ENCODE measurements at regions not wholly inside any gene's neighbourhood (a gene's known extent, or its start where the extent isn't known, plus 50 kb on each side); places are given as distances from the start of the nearest gene placed in this dataset.

DNA sequence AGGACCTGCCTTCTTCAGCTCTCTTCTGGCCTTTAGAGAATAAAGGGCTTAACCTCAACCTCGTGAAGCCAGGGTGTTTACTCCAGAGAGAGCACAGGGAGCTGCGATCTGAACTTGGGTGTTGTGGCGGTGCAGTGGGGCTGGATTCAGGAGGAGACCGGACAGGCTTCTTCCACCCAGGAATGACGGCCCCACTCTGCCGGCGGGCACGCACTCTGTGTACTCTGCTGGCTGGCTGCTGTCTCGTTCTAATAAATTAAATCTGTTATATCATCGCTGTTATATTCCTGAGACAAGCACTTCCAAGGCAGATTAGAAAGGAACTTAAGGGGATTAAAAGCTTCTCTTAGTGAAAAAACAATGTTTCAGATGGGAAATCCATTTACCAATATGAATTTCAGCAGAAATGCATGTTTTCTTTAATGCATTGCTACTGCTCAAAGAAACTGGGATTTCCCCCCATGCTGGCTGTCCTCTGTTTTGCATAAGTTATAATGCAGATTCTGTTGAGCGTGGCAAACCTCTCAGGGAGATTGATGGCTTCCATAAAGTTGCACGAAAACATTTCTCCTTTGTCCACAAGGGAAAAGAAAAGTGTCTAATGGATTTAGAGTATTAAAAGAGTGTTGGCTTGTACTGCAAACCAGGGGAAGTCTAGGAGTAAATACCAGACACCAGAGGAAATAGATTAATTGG, 168.6 kb upstream of the IRX3 start:
- TF ChIP-seq EP300 (IDR thresholded peaks at IDR 0.05) (no peak), POLR2A (IDR thresholded peaks at IDR 0.05) (no peak)
- TF ChIP-seq, protein P1, sequence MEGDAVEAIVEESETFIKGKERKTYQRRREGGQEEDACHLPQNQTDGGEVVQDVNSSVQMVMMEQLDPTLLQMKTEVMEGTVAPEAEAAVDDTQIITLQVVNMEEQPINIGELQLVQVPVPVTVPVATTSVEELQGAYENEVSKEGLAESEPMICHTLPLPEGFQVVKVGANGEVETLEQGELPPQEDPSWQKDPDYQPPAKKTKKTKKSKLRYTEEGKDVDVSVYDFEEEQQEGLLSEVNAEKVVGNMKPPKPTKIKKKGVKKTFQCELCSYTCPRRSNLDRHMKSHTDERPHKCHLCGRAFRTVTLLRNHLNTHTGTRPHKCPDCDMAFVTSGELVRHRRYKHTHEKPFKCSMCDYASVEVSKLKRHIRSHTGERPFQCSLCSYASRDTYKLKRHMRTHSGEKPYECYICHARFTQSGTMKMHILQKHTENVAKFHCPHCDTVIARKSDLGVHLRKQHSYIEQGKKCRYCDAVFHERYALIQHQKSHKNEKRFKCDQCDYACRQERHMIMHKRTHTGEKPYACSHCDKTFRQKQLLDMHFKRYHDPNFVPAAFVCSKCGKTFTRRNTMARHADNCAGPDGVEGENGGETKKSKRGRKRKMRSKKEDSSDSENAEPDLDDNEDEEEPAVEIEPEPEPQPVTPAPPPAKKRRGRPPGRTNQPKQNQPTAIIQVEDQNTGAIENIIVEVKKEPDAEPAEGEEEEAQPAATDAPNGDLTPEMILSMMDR (IDR thresholded peaks at IDR 0.05), result no peak
- WGBS, 2 donors, result 49 to 66% methylated on average over 12 of the region's 12 CpGs
- Histone ChIP-seq H3K36me3 (no peaks in the 10 kb centered on the region), H3K27ac (no peak overlapping the region), H3K4me1 (peaks cover 0 to 3% (median 0%) of the 10 kb centered on the region in 4 donors), H3K27me3 (peaks cover 0 to 10% of the 10 kb centered on the region in 2 donors), H3K4me3 (no peak overlapping the region), H3K9me3 (no peaks in the 10 kb centered on the region)
- DNase-seq (ENCODE audit: low spot score in 2 of 2), result no peak

DNA sequence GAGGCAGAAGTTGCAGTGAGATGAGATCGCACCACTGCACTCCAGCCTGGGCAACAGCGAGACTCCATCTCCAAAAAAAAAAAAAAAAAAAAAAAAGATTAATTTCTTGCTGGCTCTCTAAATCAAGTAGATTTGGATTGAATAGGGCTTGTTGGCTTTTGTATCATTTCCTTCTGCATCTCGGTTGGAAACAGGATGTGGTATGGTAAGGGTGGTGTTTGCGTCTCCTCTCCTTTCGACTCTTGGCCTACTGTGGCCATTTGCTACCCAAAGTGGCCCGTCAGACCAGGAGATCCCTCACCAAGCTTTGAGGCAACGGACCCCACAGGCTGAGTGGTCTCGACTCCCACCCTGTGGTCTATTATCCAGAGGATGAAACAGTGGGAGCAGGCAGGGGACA, 168.0 kb upstream of the IRX3 start:
- Histone ChIP-seq H3K4me3 (no peak overlapping the region), H3K9me3 (no peaks in the 10 kb centered on the region), H3K27me3 (peaks cover 0 to 9% of the 10 kb centered on the region in 2 donors), H3K4me1 (no peaks in the 10 kb centered on the region), H3K27ac (no peak overlapping the region), H3K36me3 (no peaks in the 10 kb centered on the region)
- TF ChIP-seq POLR2A (IDR thresholded peaks at IDR 0.05) (no peak), EP300 (IDR thresholded peaks at IDR 0.05) (no peak)
- TF ChIP-seq, protein P1 (IDR thresholded peaks at IDR 0.05), result no peak
- no peak for DNase-seq (ENCODE audit: low spot score in 2 of 2)
- WGBS, 2 donors, result 71 to 84% methylated on average over 8 of the region's 8 CpGs

DNA sequence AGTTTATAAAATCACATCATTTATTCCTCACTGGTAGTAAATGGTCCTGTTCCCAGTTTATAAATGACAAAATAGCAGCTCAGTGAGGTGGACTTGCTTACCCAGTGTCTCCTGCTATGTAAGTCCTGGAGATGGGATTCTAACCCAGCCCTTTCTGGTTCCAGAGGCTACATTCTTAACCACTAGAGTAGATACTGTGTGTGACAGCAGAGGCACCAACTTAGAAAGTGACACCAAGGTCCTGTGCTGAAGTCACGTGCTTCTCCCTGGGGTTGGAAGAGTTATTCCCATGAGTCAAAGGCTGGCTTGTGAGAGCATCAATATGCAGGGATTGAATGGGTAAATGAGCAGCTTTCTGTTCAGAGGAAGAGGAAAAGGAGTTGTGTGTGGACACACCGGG, 167.3 kb upstream of the IRX3 start:
- Histone ChIP-seq H3K9me3 (no peaks in the 10 kb centered on the region), H3K27me3 (peaks cover 0 to 4% of the 10 kb centered on the region in 2 donors), H3K27ac (no peak overlapping the region), H3K4me1 (no peaks in the 10 kb centered on the region), H3K4me3 (no peak overlapping the region), H3K36me3 (no peaks in the 10 kb centered on the region)
- no peak for DNase-seq (ENCODE audit: low spot score in 2 of 2)
- WGBS, 2 donors, result 63 to 78% methylated on average over 2 of the region's 2 CpGs
- TF ChIP-seq POLR2A (IDR thresholded peaks at IDR 0.05) (no peak), EP300 (IDR thresholded peaks at IDR 0.05) (no peak)
- TF ChIP-seq, protein P1 (IDR thresholded peaks at IDR 0.05), result no peak

DNA sequence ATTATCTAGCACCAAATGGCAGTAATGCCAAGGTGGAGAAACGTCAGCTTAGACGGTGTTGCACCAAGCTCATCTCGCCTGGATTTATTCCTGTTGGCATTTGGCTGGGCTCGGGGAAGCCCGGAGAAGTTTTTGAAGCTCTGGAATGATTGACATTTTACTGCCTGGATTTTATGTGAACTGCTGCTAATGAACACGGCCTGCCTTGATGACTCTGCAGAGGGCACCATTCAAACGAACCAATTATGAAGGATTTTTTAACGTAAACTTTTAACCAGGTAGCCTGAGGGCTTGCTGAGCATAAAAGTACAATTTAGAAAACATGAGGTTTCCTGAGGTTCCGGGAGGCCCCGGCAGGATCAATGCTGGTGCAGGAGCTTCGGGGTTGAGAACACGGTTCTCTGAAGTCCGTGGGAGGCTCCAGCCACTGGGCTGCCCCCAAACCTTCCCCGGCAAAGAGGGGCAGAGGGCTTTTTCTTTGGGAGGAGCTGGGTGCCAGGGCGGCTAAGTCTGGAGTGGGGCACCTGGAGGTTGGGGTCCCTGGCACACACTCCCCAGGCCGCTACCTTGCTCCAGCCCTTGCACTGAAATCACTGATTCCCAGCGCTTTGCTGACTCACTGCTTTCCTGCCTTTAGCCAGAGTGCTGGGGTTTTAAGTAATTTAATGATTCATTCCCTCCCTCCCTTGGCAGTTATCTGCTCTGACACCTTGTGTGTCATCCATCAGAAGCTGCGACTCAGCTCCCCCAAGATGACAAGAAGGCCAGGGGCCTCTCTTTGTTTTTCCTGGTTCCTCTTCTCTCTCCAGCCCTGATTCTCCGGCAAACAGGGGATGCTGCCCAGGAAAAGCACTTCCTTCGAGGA, 161.2 kb upstream of the IRX3 start:
- Histone ChIP-seq H3K9me3 (peaks cover 0 to 23% (median 0%) of the 10 kb centered on the region in 4 donors), H3K27ac (no peak overlapping the region), H3K4me1 (peaks cover 0 to 19% (median 0%) of the 10 kb centered on the region in 4 donors), H3K4me3 (no peak overlapping the region), H3K27me3 (no peaks in the 10 kb centered on the region), H3K36me3 (no peaks in the 10 kb centered on the region)
- DNase-seq (ENCODE audit: low spot score in 2 of 2), result no peak
- 67 to 68% methylated on average over 20 of the region's 20 CpGs for WGBS, 2 donors
- TF ChIP-seq EP300 (IDR thresholded peaks at IDR 0.05), result no peak
- TF ChIP-seq, protein P1 (IDR thresholded peaks at IDR 0.05), result no peak
- no peak for TF ChIP-seq POLR2A (IDR thresholded peaks at IDR 0.05)

DNA sequence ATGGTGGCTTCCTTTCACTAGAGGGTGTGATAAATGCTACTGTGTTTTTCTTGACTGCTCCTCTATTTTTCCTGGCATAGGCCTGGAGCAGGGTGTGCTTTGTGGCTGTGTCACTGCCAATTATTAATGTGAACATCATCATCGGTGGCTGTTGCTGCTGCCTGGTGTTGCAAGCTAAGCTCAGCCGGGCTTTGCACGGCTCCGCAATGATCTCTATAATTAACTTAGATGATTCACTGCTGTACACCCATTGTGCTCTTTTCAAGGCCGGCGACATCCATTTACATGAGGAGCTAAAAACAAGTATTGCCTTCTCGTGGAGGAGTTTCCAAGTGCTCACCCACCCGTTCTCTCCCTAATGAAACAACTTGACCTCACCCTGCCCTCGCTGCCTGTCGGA, 160.1 kb upstream of the IRX3 start:
- peaks cover 0 to 24% (median 0%) of the 10 kb centered on the region in 4 donors for H3K9me3 ChIP-seq
- no peaks in the 10 kb centered on the region for H3K36me3 ChIP-seq
- H3K27me3 ChIP-seq, result no peaks in the 10 kb centered on the region
- peaks cover 0 to 19% (median 0%) of the 10 kb centered on the region in 4 donors for H3K4me1 ChIP-seq
- H3K27ac ChIP-seq, result no peak overlapping the region
- TF ChIP-seq EP300 (IDR thresholded peaks at IDR 0.05), result peak in 1 of 2 donors; percentile 74
- TF ChIP-seq, protein P1 (IDR thresholded peaks at IDR 0.05), result no peak
- no peak overlapping the region for H3K4me3 ChIP-seq
- peak; percentile 33 to 59 for DNase-seq (ENCODE audit: low spot score in 2 of 2)
- whole genome bisulfite sequencing, 2 donors, result 48 to 50% methylated on average over 10 of the region's 10 CpGs
